ENCODE measurements at regions not wholly inside any gene's neighbourhood (a gene's known extent, or its start where the extent isn't known, plus 50 kb on each side); places are given as distances from the start of the nearest gene placed in this dataset.

- ATAC-seq (no peak), DNase-seq (no peak)
- H3K36me3 ChIP-seq (replicated peaks in 1 of 2; ENCODE audit: insufficient read depth in 1 of 2, low read depth in 2 of 2): no peaks in the 10 kb centered on the region
These were observed 103.3 kb downstream of the DLEU7 start for GRCh38 chr13:50740052-50740741.

DNA sequence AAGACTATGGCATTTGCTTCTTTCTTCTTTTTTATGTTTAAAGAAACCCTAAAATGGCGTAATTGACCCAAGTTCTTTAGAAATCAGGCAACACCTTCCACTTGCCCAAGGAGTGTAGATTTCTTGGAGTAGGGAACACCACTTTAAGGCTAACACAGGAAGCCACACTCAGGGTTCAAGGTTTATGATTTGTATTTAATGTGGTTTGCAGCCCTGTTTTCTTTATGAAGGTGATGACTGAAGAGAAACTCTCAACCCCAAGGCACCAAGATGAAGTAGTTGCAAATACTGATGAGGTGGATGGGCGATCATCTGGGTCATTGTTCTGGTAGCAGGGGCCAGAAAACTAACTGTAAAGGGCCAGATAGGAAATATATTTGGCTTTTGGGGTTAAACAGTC, 101.1 kb downstream of the DLEU7 start:
- Histone ChIP-seq H3K4me3 (no peak overlapping the region), H3K27me3 (no peaks in the 10 kb centered on the region), H3K27ac (no peak overlapping the region), H3K4me1 (no peaks in the 10 kb centered on the region), H3K36me3 (replicated peaks in 1 of 2; ENCODE audit: insufficient read depth in 1 of 2, low read depth in 2 of 2) (no peaks in the 10 kb centered on the region), H3K9me3 (no peaks in the 10 kb centered on the region)
- intact Hi-C loops (cut with DNase I): no loop called here
- 82 to 90% methylated on average over 2 of the region's 2 CpGs for WGBS, 2 donors
- TF ChIP-seq, protein P1, sequence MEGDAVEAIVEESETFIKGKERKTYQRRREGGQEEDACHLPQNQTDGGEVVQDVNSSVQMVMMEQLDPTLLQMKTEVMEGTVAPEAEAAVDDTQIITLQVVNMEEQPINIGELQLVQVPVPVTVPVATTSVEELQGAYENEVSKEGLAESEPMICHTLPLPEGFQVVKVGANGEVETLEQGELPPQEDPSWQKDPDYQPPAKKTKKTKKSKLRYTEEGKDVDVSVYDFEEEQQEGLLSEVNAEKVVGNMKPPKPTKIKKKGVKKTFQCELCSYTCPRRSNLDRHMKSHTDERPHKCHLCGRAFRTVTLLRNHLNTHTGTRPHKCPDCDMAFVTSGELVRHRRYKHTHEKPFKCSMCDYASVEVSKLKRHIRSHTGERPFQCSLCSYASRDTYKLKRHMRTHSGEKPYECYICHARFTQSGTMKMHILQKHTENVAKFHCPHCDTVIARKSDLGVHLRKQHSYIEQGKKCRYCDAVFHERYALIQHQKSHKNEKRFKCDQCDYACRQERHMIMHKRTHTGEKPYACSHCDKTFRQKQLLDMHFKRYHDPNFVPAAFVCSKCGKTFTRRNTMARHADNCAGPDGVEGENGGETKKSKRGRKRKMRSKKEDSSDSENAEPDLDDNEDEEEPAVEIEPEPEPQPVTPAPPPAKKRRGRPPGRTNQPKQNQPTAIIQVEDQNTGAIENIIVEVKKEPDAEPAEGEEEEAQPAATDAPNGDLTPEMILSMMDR (IDR thresholded peaks at IDR 0.05): no peak
- no peak for TF ChIP-seq POLR2A (IDR thresholded peaks at IDR 0.05)
- ATAC-seq (no peak), DNase-seq (no peak)

More at GRCh38 chr13:50740052-50740741, 103.3 kb downstream of the DLEU7 start:
- intact Hi-C loops (cut with DNase I): no loop called here
- no peaks in the 10 kb centered on the region for H3K27me3 ChIP-seq
- no peak overlapping the region for H3K4me3 ChIP-seq
- no peak for TF ChIP-seq POLR2A (IDR thresholded peaks at IDR 0.05)
- TF ChIP-seq, protein P1 (IDR thresholded peaks at IDR 0.05): no peak
- WGBS, 2 donors: 58 to 67% methylated on average over 3 of the region's 3 CpGs
- H3K9me3 ChIP-seq: no peaks in the 10 kb centered on the region
- no peaks in the 10 kb centered on the region for H3K4me1 ChIP-seq
- no peak overlapping the region for H3K27ac ChIP-seq

GRCh38 chr13:50742968-50743367, 100.5 kb downstream of the DLEU7 start:
- no peaks in the 10 kb centered on the region for H3K27me3 ChIP-seq
- TF ChIP-seq POLR2A (IDR thresholded peaks at IDR 0.05): no peak
- TF ChIP-seq, protein P1 (IDR thresholded peaks at IDR 0.05): no peak
- no peaks in the 10 kb centered on the region for H3K9me3 ChIP-seq
- DNase-seq (no peak), ATAC-seq (no peak)
- H3K4me1 ChIP-seq: no peaks in the 10 kb centered on the region
- intact Hi-C loops (cut with DNase I): no loop called here
- H3K4me3 ChIP-seq: no peak overlapping the region
- no peaks in the 10 kb centered on the region for H3K36me3 ChIP-seq (replicated peaks in 1 of 2; ENCODE audit: insufficient read depth in 1 of 2, low read depth in 2 of 2)
- H3K27ac ChIP-seq: no peak overlapping the region

- DNase-seq (no peak), ATAC-seq (no peak)
- Histone ChIP-seq H3K4me1 (no peaks in the 10 kb centered on the region), H3K4me3 (no peak overlapping the region), H3K36me3 (replicated peaks in 1 of 2; ENCODE audit: insufficient read depth in 1 of 2, low read depth in 2 of 2) (no peaks in the 10 kb centered on the region), H3K27ac (no peak overlapping the region), H3K27me3 (no peaks in the 10 kb centered on the region), H3K9me3 (no peaks in the 10 kb centered on the region)
- TF ChIP-seq, protein P1 (IDR thresholded peaks at IDR 0.05): no peak
- no peak for TF ChIP-seq POLR2A (IDR thresholded peaks at IDR 0.05)
- WGBS, 2 donors: 64 to 65% methylated on average over 6 of the region's 6 CpGs
- intact Hi-C loops (cut with DNase I): no loop called here
These were observed 99.3 kb downstream of the DLEU7 start for GRCh38 chr13:50744116-50744660.

Data from body of pancreas (tissue), 4 donors.